AG04449 (cell line): ENCODE measurements at regions not wholly inside any gene's neighbourhood (a gene's known extent, or its start where the extent isn't known, plus 50 kb on each side); places are given as distances from the start of the nearest gene placed in this dataset.

Experiments used
- CTCF ChIA-PET: fragments of 350-600 bp; formaldehyde crosslinking; extraction: SDS; loops from one replicate; lab custom pipeline; 2021; ENCODE audit warnings: antibody characterized with exemption; lab: Yijun Ruan, JAX
- POLR2A ChIA-PET: fragments of 400-600, 350-600 bp; formaldehyde crosslinking; extraction: SDS; loops from one replicate; lab custom pipeline; 2020; ENCODE audit warnings: antibody characterized with exemption, inconsistent platforms; lab: Yijun Ruan, JAX
- DNase-seq: peaks from one replicate; pipeline ENCODE4 v3.0.0-alpha.2; 2010; ENCODE audit warnings: low read depth, low spot score
- H3K4me3 ChIP-seq: 2 replicates; pipeline ENCODE4 v1.5.1; 2011; ENCODE audit warnings: low read depth, mild to moderate bottlenecking, control low read depth, low read length
- TF ChIP-seq, protein P1 (sequence below): IDR thresholded peaks from one replicate; pipeline ENCODE4 v1.5.1; 2011; ENCODE audit warnings: mild to moderate bottlenecking, moderate library complexity, low read length, control low read depth, inconsistent platforms; ENCODE audit not compliant: insufficient read depth; ENCODE audit errors: missing control alignments

DNA sequence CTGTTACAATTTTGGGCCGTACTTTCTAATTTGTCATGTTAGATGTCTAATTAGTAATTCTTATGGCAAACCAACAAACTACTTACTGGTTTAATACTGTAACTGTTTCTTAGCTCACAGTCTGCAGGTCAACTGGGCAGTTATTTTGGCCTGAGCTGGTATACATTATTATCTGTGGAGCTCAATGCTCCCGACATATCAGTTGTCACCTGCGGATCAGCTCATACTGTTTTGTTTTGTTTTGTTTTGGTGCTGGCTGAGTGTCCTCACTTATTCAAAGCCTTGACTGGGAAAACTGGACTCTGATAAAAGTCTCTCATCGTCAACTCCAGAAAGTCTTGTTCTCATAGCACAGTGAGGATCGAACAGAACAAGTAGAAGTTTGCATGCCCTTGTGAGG lies 1060.6 kb upstream of the CDH8 start:
- TF ChIP-seq, protein P1, sequence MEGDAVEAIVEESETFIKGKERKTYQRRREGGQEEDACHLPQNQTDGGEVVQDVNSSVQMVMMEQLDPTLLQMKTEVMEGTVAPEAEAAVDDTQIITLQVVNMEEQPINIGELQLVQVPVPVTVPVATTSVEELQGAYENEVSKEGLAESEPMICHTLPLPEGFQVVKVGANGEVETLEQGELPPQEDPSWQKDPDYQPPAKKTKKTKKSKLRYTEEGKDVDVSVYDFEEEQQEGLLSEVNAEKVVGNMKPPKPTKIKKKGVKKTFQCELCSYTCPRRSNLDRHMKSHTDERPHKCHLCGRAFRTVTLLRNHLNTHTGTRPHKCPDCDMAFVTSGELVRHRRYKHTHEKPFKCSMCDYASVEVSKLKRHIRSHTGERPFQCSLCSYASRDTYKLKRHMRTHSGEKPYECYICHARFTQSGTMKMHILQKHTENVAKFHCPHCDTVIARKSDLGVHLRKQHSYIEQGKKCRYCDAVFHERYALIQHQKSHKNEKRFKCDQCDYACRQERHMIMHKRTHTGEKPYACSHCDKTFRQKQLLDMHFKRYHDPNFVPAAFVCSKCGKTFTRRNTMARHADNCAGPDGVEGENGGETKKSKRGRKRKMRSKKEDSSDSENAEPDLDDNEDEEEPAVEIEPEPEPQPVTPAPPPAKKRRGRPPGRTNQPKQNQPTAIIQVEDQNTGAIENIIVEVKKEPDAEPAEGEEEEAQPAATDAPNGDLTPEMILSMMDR, result no peak

DNA sequence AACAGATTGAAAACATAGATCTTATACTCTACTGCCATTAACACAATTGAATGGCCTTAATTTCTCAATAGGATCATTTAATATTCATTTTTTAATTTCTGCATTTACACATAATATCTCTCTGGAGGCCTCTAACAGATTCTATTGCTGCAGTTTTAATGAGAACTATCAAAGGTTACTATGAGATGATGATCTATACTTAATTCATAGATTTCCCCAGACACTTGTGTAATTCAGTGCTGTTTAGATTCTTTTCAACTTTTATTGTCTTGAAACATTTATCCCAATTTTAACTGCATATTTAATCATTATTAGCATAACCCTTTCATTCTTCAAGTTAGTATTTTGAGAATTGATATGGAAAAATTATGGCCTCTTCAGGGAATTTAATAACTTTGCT lies 1056.5 kb upstream of the CDH8 start:
- DNase-seq, result no peak
- ChIA-PET CTCF (no interaction called here), POLR2A (no interaction called here)
- TF ChIP-seq, protein P1, result no peak
- no peak overlapping the region for H3K4me3 ChIP-seq

More for the DNA sequence above, 1060.6 kb upstream of the CDH8 start:
- H3K4me3 ChIP-seq, result no peak overlapping the region
- DNase-seq, result no peak
- ChIA-PET POLR2A (no interaction called here), CTCF (no interaction called here)

DNA sequence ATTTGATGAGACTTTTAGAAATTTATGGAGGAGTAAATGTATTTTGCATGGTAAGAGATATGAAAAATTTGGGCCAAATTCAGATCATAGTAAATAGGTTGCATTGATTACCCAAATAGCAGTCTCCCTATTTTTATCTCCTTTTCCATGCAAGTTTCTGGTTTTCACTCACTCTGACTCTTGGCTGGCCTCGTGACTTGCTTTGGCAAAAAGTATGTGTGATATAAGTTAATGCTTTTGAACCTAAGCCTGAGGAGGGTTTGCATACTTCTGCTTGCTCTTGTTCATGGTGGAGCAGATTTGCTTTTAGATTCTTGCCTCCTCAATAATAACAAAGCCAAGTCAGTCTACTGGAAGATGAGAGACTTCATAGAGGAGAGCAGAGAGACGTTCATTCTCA lies 1045.9 kb upstream of the CDH8 start:
- DNase-seq, result no peak
- ChIA-PET CTCF (no interaction called here), POLR2A (no interaction called here)
- no peak overlapping the region for H3K4me3 ChIP-seq
- TF ChIP-seq, protein P1, result no peak

DNA sequence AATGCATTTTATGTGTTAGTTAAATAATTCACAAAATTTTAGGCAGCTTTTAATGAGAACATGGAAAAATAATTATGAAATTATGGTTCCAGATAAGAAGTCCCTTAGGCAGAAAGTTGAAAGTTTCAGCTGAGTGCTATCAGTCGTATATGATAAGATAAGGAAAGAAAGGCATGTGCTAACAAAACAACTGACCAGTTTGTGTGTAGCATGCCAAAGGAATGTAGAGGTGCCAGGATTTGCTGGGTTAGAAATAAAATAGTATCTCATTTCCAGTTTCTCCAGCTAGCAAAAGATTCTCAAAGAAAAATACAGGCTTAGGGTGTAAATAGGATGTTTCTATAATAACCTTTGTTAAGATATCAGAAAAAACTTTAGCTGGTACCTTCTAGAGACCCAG lies 1044.5 kb upstream of the CDH8 start:
- ChIA-PET CTCF (no interaction called here), POLR2A (no interaction called here)

DNA sequence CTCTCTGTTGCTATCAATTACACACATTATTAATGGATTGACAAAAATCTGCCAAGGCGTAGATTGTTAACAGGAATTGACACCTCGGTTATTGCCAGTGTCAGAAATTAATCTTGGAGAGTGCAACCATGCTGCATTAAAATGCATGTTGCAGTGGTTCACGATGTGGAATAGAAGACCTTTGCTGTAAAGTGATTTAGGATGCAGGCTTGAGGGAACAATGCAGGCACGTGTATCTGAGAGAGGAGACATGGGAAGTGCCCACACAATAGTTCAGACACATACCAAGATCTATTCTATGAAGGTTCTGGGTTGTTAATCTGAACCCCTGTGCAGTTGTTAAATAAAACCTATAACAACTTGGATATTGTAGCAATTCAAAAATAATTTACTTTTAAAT lies 1032.8 kb upstream of the CDH8 start:
- TF ChIP-seq, protein P1, result no peak
- DNase-seq, result no peak
- H3K4me3 ChIP-seq, result no peak overlapping the region
- POLR2A ChIA-PET, result no interaction called here
- CTCF ChIA-PET, result no interaction called here

More for the DNA sequence above, 1044.5 kb upstream of the CDH8 start:
- TF ChIP-seq, protein P1, result no peak
- H3K4me3 ChIP-seq, result no peak overlapping the region
- no peak for DNase-seq

DNA sequence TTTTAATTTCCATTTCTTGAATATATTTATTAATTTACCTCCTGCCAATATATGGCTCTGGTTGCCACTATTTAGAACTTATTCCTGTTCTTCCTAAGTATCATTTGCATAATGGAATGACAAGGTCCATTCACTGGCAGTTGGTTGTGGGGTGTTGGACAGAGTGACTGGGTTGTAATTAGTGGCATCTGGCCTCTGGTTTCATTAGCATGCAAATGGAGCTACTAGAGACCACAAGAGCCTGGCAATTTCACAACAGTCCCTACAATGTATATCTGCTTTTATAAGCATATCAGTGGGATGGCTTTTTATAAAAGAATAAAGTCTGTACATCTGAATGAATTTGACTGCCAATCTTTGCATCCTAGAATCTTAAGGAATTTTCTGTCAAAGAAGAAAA lies 1030.9 kb upstream of the CDH8 start:
- H3K4me3 ChIP-seq, result no peak overlapping the region
- DNase-seq, result no peak
- ChIA-PET CTCF (no interaction called here), POLR2A (no interaction called here)
- TF ChIP-seq, protein P1, result no peak
